NCI-H1048 (cell line): ENCODE measurements at regions not wholly inside any gene's neighbourhood (a gene's known extent, or its start where the extent isn't known, plus 50 kb on each side); places are given as distances from the start of the nearest gene placed in this dataset.
"Not testable (repeated sequence)": the region's sequence is repeated elsewhere in the genome, so short reads cannot be mapped to it uniquely, and the experiment has no call there.

Experiments
- DNase-seq: peaks from one replicate; lab custom pipeline; 2025; lab: John Stamatoyannopoulos, UW

GRCh38 chr1:165147799-165148198 is 208.7 kb downstream of the LMX1A start:
- DNase-seq = no peak

DNA sequence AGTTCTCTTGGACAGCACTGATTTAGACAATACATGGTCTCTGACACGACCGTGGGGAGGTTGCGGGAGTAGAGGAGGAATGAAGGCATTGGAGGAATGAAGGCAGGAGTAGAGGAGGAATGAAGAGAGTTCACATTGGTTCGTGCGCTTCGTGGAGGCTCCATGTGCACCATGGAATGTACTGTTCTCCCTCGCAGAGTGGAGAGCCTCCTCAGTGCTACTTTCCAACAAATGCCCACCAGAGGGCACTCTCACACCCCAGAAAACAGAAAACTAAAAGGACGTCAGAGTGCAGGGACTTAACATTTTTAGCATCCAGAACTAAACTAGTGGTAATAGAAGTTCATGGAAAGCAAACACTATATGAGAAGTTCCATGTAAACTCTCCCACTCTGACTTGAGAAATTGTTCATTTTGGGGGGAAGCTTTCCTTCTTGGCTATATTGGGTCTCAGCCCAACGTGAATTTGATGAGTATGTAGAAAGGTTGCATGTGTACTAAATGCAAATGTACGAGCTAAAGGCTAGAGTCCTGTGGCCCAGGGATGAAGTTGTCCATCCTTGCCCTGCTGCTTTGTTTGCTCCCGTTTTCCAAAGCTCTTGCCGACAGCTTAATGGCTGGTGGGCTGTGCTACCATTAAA is 211.6 kb downstream of the LMX1A start:
- peak; percentile 38 for DNase-seq

DNA sequence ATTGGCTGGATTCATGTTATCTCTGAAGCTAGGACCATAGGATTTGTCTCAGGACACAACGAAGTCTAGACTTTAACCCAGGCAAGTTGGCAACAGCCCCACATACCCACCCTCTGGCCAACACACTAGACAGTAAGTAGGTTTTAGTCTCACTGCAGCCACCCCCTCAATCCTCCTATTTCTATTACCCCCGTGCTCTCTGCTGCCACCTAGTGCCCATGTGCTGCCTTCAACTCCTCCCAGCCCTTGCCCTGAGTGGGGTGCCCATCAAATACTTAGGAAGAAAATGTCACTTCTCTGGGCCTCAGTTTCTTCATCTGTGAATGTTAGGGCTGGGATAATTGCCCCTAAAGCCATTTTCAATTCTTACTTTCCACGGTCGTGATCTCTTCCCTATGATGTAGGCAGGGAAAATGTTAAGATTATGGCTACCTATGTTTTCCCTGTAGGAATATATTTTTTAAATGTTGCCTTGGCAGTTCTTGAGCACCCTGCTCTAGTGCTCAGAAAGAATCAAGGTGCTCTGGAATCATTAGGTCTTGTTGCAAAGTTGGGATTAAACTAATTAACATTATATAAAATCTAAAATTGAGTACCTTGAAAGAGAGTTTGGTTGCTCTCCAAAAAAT is 213.0 kb downstream of the LMX1A start:
- DNase-seq = no peak

DNA sequence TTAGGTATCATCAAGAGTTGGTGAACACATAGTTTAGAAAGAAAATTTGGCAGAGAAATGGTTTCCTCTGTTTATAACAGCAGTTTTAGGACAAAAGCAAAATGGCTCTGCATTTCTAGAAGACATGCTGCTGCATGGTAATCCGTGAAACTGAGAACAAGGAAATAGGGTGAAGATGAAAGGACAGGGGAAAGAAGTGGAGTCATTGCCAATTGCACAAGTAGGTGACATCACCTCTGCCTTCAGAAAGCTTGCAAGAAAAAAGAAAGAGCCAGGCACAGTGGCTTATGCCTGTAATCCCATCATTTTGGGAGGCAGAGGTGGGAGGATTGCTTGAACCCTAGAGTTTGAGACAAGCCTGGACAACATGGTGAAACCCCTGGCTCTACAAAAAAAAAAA is 217.6 kb downstream of the LMX1A start:
- no peak for DNase-seq

DNA sequence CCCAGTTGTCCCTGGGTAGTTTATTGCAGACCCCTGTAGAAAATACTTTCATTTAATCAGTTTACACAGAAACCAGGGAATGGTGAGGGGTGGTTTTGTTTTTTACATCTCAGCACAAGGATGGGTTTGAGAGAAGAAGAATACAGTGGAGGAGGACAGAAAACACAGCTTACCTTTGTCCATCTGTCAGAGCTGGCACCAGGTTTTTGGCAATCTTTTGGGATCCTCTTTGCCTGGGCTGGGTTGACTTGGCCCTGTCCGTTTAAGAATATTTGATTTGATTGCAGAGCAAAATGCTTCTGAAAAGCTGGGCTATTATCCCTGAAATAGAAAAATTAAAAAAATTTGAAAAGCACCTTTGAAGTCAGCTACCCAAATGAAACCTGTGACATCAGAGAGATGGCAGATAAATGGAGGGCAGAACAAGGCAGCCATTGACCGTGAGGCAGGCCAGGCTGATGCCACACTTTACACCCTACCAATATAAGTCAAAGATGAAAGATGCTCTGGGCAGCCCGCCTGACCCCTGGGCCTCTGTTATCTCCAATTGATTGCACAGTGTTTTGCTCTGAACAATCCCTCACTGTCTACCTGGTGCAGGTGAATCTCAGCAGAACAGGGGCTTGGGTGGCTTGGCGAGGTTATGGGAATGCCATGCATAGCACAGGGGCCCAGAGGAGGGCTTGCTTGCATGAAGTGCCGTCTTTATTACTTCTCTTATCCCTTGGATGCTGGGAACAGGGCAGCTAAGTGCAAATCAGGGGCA is 218.8 kb downstream of the LMX1A start:
- DNase-seq = no peak

DNA sequence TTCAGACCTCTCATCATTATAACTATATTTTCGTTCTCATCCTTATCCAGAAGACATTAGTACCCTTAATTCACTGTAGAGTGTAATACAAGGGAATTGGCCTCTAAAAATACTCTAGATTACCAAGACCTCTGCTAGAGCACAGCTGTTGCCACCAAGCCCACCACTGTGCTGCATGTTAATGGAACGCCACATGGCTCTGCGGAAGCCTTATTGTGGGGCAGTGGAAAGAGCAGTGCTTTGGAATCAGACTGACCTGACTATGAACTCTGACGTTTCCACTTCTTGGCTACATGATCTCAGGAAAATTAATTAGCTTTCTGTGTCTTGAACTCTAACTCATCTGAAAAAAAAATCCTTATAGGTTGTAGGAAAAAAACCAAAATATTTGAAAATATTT is 222.1 kb downstream of the LMX1A start:
- no peak for DNase-seq

DNA sequence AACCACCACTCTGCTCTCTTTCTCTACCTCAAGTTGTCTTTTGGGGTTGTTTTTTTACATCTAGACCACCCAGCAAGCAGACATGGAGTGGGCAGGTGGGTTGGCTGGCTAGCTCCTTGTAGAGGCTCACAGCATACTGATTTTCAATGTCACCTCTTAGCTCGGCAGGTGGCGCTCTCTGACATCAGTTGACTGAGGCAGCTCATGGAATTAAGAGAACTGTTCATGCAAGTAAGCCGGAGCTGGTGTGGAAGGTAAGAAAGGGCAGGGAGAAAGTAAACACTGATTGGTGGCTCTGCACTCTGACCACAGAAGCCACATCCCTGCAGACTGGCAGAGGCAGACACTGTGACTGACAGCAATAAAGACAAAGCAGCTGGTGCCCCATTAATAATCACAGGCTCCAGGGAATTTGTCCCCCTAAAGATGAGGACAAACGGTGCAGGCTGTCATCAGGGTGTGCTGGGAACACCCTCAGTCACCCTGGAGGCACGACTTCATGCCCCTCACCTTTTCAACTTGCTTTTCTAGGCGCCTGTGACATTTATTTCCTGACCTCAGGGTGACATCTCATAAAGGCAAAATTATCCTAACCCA is 226.8 kb downstream of the LMX1A start:
- peak; percentile 44 for DNase-seq

DNA sequence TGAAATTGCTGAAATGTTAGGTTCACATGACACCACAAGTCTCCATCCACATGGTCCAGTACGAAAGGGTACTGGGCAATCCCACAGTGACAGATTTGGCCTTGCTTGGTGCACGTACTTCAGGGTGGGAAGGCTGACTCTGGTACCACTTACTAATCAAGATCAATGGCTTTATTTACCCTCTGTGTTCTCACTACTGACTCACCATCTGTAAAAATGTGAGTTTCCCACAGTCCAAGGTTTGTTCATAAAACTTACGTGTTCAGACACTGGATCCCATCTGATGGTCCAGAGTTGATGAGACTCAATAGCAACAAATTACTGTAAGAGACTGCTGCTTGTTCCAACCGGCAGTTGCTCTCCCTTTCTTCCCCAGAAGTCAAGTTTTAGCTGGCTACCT is 231.7 kb downstream of the LMX1A start:
- no peak for DNase-seq

- no peak for DNase-seq
These were observed 237.4 kb downstream of the LMX1A start for GRCh38 chr1:165119086-165119485.

DNA sequence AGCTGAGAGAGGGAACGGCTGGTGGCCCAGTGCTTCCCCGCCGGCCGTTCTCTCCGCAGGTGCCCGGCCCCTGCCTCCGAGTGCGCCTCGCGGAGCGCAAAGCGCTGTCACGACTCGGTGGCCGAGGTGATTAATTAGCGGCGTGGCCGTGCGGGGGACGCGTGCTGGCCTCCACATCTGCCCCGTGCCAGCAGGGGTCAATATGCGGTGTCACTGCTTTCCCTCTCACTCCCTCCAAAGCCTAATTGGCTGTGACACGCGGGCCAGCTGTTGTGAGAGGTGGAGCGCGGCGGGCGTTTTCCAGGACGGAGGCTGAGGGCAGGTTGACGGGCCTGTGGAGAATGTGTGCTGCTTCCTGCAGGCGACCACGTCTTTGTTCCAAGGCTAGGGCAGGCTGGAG is 239.0 kb downstream of the LMX1A start:
- no peak for DNase-seq

GRCh38 chr1:165116732-165117131 is 239.8 kb downstream of the LMX1A start:
- no peak for DNase-seq

DNA sequence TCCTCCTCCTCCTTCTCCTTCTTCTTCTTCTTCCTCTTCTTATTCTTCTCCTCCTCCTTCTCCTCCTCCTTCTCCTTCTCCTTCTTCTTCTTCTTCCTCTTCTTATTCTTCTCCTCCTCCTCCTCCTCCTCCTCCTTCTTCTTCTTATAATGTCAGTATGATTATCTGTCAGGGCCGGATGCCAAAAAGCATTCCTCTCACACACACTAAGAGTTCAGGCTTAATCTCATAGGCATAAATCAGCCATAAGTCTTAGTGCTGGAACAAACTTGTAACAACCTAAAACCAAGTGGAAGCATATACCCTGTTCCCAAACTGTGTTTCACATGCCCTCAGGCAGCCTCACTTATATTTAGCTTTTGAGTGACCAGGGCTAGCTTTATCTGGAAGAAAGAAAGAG is 240.3 kb downstream of the LMX1A start:
- DNase-seq = no peak

- DNase-seq = no peak
These were observed 241.6 kb downstream of the LMX1A start for GRCh38 chr1:165114889-165115285.

DNA sequence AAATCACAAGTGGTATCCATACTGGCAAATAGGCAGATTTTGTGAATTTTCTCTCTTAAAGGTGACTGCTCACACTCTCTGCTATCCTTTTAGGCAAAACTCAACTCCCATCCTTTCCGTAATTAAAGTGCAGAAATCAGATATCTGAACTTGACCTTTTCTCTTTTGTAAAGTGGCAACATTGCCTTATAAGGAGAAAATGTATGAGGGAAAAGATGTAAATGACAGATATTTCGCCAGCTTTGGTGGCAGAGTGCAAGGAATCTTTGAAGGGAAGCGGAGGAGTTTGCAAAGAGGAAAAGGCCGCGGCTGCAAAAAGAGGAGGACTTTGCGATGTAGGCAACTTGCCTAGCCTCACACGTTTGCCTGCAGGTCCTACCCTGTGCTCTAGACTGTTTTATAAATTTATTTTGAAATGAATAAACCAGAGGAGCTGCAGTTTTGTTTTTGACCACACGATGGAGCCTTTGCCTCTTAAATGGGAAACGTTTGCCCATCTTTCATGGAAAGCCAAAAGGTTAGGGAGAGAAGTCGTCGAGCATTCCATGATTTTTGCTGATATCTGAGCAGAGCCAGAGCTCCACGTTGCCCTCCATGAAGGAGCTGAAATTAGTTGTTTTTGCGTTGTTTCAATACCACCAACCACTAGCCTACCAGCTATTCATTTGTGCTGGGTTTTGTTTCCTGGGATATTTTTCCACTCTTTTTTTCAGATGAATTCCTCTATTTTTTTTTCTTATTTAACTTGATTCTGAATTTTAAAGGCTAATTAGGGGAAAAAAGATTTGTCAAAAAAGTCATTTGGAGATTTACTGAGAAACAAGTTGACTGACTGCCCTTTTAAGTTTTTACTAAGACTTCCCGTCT is 242.3 kb downstream of the LMX1A start:
- DNase-seq = peak; percentile 18

- DNase-seq = no peak
These were observed 244.3 kb downstream of the LMX1A start for GRCh38 chr1:165112260-165112659.

GRCh38 chr1:165109013-165109412 is 247.5 kb downstream of the LMX1A start:
- no peak for DNase-seq

- DNase-seq = not testable (repeated sequence)
These were observed 263.9 kb downstream of the LMX1A start for GRCh38 chr1:165092542-165093162.

DNA sequence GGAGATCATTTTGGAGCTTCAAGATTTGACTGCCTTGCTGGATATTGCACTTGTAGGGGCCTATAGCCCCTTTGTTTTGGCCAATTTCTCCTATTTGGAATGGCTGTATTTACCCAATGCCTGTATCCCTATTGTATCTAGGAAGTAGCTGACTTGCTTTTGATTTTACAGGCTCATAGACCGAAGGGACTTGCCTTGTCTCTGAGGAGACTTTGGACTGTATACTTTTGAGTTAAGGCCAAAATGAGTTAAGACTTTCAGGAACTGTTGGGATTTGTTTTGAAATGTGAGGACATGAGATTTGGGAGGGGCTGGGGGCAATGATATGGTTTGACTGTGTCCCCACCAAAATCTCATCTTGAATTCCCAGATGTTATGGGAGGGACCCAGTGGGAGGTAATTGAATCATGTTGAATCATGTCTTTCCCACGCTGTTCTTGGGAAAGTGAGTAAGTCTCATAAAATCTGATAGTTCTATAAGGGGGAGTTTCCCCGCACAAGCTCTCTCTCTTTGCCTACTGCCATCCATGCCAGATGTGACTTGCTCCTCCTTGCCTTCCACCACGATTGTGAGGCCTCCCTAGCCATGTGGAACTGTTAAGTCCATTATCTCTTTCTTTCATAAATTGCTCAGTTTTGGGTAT is 276.1 kb downstream of the LMX1A start:
- DNase-seq = no peak

- DNase-seq = no peak
These were observed 278.1 kb downstream of the LMX1A start for GRCh38 chr1:165078391-165078790.

DNA sequence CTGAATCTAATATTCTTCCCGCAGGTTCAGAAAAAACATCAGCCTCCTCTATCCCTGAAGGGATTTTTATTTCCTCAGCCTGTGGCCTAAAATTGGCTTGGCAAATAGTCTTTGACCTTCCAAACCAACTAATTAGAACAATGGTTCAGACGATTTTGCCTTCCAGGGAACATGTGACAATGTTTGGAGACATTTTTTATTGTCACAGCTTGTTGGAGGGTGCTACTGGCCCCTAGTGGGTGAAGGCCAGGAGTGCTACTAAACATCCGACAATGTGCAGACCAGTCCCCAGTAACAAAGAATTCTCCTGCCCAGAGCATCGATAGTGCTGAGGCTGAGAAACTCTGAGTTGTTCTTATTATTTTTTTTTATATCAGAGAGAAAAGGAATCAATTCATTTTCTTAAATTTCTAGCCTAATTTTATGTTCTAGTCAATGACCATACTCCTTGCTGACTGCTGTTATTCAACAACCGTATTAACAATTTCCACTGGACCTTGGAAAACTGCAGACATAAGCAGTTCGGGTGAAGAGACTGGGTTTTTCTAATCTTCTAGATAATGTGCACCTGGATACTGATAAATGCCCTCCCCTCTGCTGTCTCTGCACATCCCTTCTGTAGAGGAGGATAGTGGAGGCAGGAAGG is 280.7 kb downstream of the LMX1A start:
- no peak for DNase-seq
